HG03175 (cell line): ENCODE measurements at regions not wholly inside any gene's neighbourhood (a gene's known extent, or its start where the extent isn't known, plus 50 kb on each side); places are given as distances from the start of the nearest gene placed in this dataset.

Experiments
- ATAC-seq: cut with Tn5 transposase; IDR thresholded peaks from one replicate; pipeline ENCODE4 v1.9.1; 2021; ENCODE audit warnings: mild to moderate bottlenecking, moderate library complexity; ENCODE audit not compliant: unreplicated experiment

GRCh38 chr17:74040291-74040690 lies 163.2 kb upstream of the RPL38 start:
- no peak for ATAC-seq

GRCh38 chr17:74040729-74041128 lies 162.7 kb upstream of the RPL38 start:
- no peak for ATAC-seq

- ATAC-seq = no peak
These were observed 161.4 kb upstream of the RPL38 start for GRCh38 chr17:74041869-74042640.

GRCh38 chr17:74042744-74043486 lies 160.6 kb upstream of the RPL38 start:
- ATAC-seq = no peak

GRCh38 chr17:74043976-74044375 lies 159.5 kb upstream of the RPL38 start:
- ATAC-seq = no peak

- ATAC-seq = no peak
These were observed 157.7 kb upstream of the RPL38 start for GRCh38 chr17:74045608-74046280.

GRCh38 chr17:74049167-74049966 lies 154.1 kb upstream of the RPL38 start:
- no peak for ATAC-seq

- ATAC-seq = no peak
These were observed 153.5 kb upstream of the RPL38 start for GRCh38 chr17:74049967-74050458.

GRCh38 chr17:74051348-74051747 lies 152.1 kb upstream of the RPL38 start:
- ATAC-seq = no peak

- ATAC-seq = no peak
These were observed 150.3 kb upstream of the RPL38 start for GRCh38 chr17:74052993-74053711.

- ATAC-seq = no peak
These were observed 149.8 kb upstream of the RPL38 start for GRCh38 chr17:74053712-74054078.

GRCh38 chr17:74054249-74054648 lies 149.2 kb upstream of the RPL38 start:
- ATAC-seq = no peak

- no peak for ATAC-seq
These were observed 147.8 kb upstream of the RPL38 start for GRCh38 chr17:74055508-74056160.

GRCh38 chr17:74059479-74060240 lies 143.8 kb upstream of the RPL38 start:
- no peak for ATAC-seq

- no peak for ATAC-seq
These were observed 141.7 kb upstream of the RPL38 start for GRCh38 chr17:74061758-74062157.

GRCh38 chr17:74062234-74062633 lies 141.2 kb upstream of the RPL38 start:
- ATAC-seq = no peak

- ATAC-seq = no peak
These were observed 140.0 kb upstream of the RPL38 start for GRCh38 chr17:74063439-74063838.

- ATAC-seq = no peak
These were observed 133.1 kb upstream of the RPL38 start for GRCh38 chr17:74070374-74070773.
